ENCODE measurements at regions not wholly inside any gene's neighbourhood (a gene's known extent, or its start where the extent isn't known, plus 50 kb on each side); places are given as distances from the start of the nearest gene placed in this dataset.

DNA sequence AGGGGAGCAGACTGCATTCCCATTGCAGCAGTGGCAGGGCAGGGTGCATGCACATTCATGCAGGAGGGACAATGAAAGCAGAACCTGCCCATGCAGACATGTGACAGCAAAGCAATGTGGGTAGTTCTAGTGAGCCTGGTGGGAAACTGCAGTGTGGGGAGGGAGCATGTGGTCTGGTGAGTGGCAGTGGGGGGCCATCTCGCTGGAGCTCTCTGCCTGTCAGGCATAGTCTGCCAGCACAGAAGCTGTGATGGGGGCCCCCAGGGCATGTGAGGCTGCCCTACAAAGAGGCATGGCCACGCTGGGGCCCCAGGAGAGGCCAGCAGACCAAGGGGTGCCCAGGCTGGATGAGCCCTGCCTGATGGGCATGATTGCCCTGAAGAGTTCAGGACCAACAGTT, 579.7 kb downstream of the PTPRC start:
- Histone ChIP-seq H3K36me3 (no peaks in the 10 kb centered on the region), H3K27ac (no peak overlapping the region), H3K27me3 (no peaks in the 10 kb centered on the region), H3K4me1 (no peaks in the 10 kb centered on the region), H3K4me3 (replicated peaks in 1 of 3) (no peak overlapping the region), H3K9me3 (no peaks in the 10 kb centered on the region)
- WGBS, 2 donors, result 50% methylated on average over 1 of the region's 2 CpGs; no CpG with 5 or more reads in 1 of the 2 donors
- intact Hi-C loops (cut with DNase I), result no loop called here
- TF ChIP-seq POLR2A (IDR thresholded peaks at IDR 0.05), result no peak
- TF ChIP-seq, protein P1, sequence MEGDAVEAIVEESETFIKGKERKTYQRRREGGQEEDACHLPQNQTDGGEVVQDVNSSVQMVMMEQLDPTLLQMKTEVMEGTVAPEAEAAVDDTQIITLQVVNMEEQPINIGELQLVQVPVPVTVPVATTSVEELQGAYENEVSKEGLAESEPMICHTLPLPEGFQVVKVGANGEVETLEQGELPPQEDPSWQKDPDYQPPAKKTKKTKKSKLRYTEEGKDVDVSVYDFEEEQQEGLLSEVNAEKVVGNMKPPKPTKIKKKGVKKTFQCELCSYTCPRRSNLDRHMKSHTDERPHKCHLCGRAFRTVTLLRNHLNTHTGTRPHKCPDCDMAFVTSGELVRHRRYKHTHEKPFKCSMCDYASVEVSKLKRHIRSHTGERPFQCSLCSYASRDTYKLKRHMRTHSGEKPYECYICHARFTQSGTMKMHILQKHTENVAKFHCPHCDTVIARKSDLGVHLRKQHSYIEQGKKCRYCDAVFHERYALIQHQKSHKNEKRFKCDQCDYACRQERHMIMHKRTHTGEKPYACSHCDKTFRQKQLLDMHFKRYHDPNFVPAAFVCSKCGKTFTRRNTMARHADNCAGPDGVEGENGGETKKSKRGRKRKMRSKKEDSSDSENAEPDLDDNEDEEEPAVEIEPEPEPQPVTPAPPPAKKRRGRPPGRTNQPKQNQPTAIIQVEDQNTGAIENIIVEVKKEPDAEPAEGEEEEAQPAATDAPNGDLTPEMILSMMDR (IDR thresholded peaks at IDR 0.05), result no peak
- DNase-seq, result no peak

DNA sequence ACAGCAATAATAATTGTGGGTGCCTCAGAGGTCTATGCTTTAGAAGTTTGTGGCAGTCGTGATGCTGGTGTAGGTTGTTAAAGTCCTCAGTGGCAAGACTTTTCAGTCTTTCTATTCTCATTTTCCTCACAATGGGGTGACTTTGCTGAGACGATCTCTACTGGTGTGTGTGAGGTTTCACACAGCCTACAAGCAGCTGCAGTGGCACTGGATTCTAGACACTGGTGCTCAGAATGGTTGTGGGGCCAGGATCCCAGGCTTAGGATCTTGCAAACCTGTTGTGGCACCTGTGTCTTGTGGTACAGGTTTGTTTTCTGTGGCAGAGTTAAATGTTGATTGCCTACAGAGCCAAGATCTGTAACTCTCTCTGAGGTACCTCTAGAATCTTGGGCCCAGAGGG, 581.2 kb downstream of the PTPRC start:
- intact Hi-C loops (cut with DNase I), result no loop called here
- WGBS, 2 donors, result 79 to 88% methylated on average over 2 of the region's 2 CpGs
- no peaks in the 10 kb centered on the region for H3K4me1 ChIP-seq
- H3K4me3 ChIP-seq (replicated peaks in 1 of 3), result no peak overlapping the region
- no peak for DNase-seq
- H3K36me3 ChIP-seq, result no peaks in the 10 kb centered on the region
- no peaks in the 10 kb centered on the region for H3K9me3 ChIP-seq
- H3K27me3 ChIP-seq, result no peaks in the 10 kb centered on the region
- TF ChIP-seq, protein P1 (IDR thresholded peaks at IDR 0.05), result no peak
- no peak for TF ChIP-seq POLR2A (IDR thresholded peaks at IDR 0.05)
- H3K27ac ChIP-seq, result no peak overlapping the region

DNA sequence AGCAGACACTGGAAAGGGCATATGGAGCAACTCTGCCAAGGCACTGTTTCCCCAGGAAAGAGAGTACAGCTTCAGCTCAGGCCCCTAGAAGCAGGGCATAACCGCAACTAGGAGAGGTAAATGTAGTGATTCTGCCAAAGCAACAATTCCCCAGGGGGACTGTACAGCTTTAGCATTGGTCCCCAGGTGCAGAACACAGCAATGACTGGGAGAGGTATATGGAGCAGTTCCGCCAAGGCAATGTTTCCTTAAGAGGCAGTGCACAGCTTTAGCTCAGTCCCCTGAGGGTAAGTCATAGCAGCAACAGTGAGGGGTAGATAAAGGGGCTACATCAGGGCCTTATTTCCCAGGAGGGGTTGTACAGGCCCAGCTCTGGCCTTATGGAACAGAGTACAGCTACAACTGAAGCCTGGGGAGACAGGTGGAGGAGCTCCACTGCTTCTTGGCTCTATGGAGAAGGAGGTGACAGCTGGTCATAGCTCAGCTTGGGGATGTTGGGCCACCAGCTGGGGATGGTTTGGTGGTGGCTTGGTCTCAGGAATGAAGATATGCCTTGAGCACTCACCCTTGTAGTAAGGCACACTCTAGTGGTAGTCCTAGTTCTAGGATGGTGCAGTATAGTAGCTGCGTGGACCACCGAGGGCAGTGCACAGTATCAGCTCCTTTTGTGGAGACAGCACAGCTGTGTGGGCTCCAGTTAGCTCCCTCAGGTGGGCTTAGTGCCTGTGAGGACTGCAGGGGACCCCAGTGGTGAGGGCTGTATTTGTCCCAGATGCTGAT, 582.7 kb downstream of the PTPRC start:
- TF ChIP-seq, protein P1 (IDR thresholded peaks at IDR 0.05), result no peak
- no peak for TF ChIP-seq POLR2A (IDR thresholded peaks at IDR 0.05)
- 94 to 95% methylated on average over 4 of the region's 4 CpGs for WGBS, 2 donors

DNA sequence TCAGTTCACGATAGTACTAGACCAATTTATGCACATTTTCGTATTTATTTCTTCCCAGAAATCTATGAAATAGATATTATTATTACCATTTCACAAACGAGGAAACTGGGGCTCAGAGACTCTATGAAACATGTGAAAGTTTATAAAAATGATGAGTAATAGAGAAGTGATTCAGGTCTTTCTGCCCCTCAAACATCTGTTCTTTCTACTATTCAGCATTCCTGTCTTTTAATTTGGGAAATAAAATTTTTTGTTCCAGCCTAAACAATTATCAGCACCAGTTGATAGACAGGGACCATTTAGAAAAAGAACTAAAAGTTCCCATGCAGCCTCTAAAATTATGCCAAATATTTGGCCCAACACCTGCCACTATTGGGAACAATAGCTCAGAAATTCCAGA, 585.1 kb downstream of the PTPRC start:
- 87% methylated on average over 3 of the region's 3 CpGs for WGBS, 2 donors
- intact Hi-C loops (cut with DNase I), result no loop called here

More for the DNA sequence above, 582.7 kb downstream of the PTPRC start:
- intact Hi-C loops (cut with DNase I), result no loop called here
- Histone ChIP-seq H3K36me3 (no peaks in the 10 kb centered on the region), H3K4me1 (no peaks in the 10 kb centered on the region), H3K27me3 (no peaks in the 10 kb centered on the region), H3K4me3 (replicated peaks in 1 of 3) (no peak overlapping the region), H3K9me3 (no peaks in the 10 kb centered on the region), H3K27ac (no peak overlapping the region)
- no peak for DNase-seq

DNA sequence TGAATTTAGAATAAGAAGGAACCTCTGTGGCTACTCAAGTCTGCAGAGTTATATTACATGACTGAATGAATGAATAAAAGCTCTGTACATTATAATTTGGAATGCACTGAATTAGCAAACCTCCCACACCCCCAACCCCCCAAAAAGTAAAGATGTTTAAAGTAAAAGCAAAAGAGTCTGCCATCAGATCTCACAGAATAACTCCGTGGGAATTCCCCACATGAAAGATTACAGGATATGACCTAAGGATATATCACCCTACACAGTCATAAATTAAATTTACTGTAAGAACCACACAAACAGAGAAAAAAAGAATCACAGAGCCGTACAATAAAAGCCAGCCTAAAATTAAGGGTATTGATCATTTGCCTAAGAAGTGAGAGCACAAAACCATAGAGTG, 587.3 kb downstream of the PTPRC start:
- WGBS, 2 donors, result 55 to 68% methylated on average over 2 of the region's 2 CpGs
- H3K36me3 ChIP-seq, result no peaks in the 10 kb centered on the region
- DNase-seq, result no peak
- H3K27ac ChIP-seq, result no peak overlapping the region
- TF ChIP-seq, protein P1 (IDR thresholded peaks at IDR 0.05), result no peak
- TF ChIP-seq POLR2A (IDR thresholded peaks at IDR 0.05), result no peak
- H3K27me3 ChIP-seq, result no peaks in the 10 kb centered on the region
- intact Hi-C loops (cut with DNase I), result no loop called here
- no peak overlapping the region for H3K4me3 ChIP-seq (replicated peaks in 1 of 3)
- no peaks in the 10 kb centered on the region for H3K9me3 ChIP-seq
- H3K4me1 ChIP-seq, result no peaks in the 10 kb centered on the region

More for the DNA sequence above, 585.1 kb downstream of the PTPRC start:
- H3K27me3 ChIP-seq, result no peaks in the 10 kb centered on the region
- no peaks in the 10 kb centered on the region for H3K9me3 ChIP-seq
- H3K4me1 ChIP-seq, result no peaks in the 10 kb centered on the region
- no peak for TF ChIP-seq POLR2A (IDR thresholded peaks at IDR 0.05)
- TF ChIP-seq, protein P1 (IDR thresholded peaks at IDR 0.05), result no peak
- no peak overlapping the region for H3K4me3 ChIP-seq (replicated peaks in 1 of 3)
- H3K36me3 ChIP-seq, result no peaks in the 10 kb centered on the region
- DNase-seq, result no peak
- H3K27ac ChIP-seq, result no peak overlapping the region

Measured in thyroid gland (tissue), 4 donors.